ENCODE measurements at regions not wholly inside any gene's neighbourhood (a gene's known extent, or its start where the extent isn't known, plus 50 kb on each side); places are given as distances from the start of the nearest gene placed in this dataset.

GRCh38 chr2:52940101-52940500, 827.5 kb upstream of the CHAC2 start:
- no peak for DNase-seq

GRCh38 chr2:52939250-52939649, 828.4 kb upstream of the CHAC2 start:
- no peak for DNase-seq

DNA sequence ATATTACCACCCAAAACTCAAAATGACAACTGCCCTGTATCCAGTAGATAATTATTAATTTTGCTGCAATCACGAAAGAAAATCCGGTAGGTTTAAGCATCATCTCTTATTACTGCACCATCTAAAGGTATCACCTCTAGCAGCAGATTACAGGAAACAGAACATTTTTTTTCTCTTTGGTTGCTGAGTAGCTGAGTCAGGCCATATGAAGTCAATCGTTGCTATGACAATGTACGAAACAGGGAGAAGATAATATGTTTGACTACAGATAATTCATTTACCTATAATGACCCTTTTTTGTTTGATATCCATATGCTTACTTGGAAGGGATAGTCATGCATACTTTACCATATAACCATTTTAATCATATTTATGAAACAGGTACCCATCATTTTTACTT, 831.6 kb upstream of the CHAC2 start:
- DNase-seq: no peak

- no peak for DNase-seq
These were observed 832.5 kb upstream of the CHAC2 start for GRCh38 chr2:52934920-52935640.

GRCh38 chr2:52934323-52934898, 833.2 kb upstream of the CHAC2 start:
- DNase-seq: no peak

DNA sequence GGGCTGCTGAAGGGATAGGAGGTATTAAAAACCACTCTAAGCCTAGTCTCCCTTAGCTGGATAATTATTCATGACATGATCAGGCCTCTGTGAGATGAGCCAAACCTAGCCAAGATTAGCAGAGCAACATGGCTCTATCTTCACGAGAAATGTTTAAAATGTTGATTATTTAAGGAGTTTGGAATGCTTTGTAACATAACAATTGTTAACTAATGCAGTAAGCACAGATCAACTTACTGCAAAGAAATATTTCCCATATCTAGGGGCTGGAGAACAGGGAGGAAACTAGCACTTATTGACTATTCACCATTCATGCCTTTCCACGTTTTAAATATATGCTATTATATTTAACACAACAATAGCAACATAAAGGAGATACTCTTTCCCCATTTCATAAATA, 833.7 kb upstream of the CHAC2 start:
- DNase-seq: no peak

DNA sequence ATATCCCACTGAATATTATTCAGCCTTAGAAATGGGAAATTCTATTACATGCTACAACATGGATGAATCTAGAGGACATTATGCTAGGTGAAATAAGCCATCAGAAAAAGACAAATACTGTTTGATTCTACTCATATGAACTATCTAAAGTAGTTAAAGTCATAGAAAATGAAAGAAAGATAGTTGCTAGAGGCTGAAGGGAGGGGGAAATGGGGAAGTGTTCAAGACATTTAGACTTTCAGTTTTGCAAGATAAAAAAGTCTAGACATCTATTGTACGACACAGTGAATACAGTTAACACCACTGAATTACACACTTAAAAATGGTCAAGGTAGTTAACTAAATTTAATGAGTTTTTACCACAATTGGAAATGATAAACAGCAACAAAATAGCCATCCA, 835.9 kb upstream of the CHAC2 start:
- DNase-seq: no peak

- DNase-seq: no peak
These were observed 838.2 kb upstream of the CHAC2 start for GRCh38 chr2:52929412-52929811.

- no peak for DNase-seq
These were observed 847.9 kb upstream of the CHAC2 start for GRCh38 chr2:52919673-52920072.

GRCh38 chr2:52918551-52918950, 849.1 kb upstream of the CHAC2 start:
- no peak for DNase-seq

GRCh38 chr2:52916981-52917380, 850.6 kb upstream of the CHAC2 start:
- DNase-seq: no peak

DNA sequence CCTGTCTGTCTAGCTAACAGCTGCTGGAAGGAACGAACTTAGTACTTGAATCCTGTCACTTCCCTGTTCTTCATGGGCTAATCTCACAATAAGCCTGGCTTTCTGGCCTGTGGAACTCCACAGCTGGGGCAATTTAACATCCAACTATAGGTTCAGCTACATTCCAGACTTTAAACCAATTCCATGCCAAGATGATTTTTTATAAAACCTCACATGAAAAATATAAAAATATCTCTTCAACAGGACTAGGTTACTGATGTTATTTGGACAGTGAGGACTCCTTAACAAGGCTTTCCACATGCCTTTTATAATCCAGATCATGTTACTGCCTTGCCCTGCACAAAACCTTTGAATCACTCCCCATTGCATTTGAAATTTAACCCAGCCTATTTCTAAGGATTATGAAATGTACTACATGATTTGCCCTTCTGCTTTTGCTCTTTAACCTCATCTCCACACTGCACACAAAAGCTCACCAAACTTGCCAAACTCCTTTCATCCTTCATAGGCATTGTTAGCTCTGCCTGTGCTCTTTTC, 863.2 kb upstream of the CHAC2 start:
- DNase-seq: no peak

DNA sequence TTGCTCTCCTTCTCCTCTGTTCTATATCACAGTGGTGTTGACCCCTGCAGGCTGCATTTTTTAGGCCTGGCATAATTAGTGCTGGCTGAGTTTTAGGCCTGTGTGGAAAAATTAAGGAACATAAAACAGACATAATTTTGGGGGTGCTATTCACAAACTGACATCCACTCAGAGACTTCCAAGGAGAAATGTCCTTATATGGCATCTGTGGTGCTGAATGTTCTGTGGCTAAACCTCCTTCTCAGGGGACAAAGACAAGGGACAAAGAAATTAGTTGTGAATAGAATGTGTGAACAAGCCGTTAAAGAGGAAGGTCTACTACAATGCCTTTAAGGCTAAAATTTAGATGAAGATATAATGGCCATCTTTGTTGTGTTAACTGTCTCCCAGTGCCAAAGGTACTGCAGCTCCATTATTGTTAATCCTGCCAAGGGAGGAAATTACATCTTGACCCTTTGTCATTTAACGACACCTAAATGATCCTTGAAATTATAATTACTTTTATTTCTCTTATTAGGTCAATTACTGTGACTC, 870.0 kb upstream of the CHAC2 start:
- DNase-seq: no peak

DNA sequence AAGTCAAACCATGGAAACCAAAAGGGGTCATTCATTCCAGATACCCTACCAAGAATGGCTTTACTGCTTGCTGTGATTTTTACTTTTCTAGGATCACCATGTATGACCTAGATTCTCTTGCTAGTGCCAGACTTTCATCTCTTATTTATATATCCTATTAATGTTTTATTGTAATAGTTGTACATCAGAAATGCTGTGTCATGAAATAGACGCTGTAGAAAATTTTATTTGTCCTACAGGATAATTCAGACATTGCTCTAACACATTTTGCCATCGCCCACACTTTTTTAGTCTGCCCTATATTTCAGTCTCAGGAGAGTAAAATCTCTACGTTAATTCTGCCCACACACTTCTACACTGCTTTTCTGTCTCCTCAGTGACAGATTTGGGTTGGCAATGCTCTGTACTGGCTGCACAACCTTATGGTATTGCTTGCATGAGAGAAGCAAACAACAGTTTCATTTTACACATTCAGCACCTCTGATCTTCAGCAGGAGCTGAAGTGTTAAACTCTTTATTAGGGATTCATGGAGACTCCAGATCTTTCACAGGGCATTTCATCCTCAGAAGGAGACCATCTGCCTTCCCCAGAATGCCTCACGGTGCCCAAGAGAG, 871.8 kb upstream of the CHAC2 start:
- DNase-seq: no peak

DNA sequence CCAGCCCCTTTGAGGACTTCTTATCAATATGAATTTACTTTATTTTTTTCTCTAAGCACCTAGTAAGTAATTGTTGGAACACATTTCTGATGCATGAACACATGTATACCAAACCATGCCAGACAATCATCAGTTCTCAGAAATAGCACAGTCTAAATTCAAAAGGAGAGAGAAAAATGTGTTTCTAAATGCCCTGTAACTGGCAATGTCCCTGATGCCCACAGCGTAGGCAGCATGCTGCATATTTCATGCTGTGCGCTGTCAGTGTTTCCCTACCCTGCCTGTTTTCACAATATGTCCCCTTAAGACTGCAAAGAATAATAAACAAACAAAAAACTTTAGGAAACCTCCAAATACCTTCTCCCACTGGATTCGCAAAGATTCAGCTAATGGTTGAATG, 881.0 kb upstream of the CHAC2 start:
- no peak for DNase-seq

GRCh38 chr2:52884761-52885352, 882.7 kb upstream of the CHAC2 start:
- DNase-seq: no peak

- DNase-seq: no peak
These were observed 884.6 kb upstream of the CHAC2 start for GRCh38 chr2:52882974-52883373.

GRCh38 chr2:52881606-52882005, 886.0 kb upstream of the CHAC2 start:
- no peak for DNase-seq

- DNase-seq: no peak
These were observed 886.7 kb upstream of the CHAC2 start for GRCh38 chr2:52880872-52881271.

GRCh38 chr2:52879561-52879960, 888.0 kb upstream of the CHAC2 start:
- no peak for DNase-seq

- no peak for DNase-seq
These were observed 889.9 kb upstream of the CHAC2 start for GRCh38 chr2:52877703-52878102.

DNA sequence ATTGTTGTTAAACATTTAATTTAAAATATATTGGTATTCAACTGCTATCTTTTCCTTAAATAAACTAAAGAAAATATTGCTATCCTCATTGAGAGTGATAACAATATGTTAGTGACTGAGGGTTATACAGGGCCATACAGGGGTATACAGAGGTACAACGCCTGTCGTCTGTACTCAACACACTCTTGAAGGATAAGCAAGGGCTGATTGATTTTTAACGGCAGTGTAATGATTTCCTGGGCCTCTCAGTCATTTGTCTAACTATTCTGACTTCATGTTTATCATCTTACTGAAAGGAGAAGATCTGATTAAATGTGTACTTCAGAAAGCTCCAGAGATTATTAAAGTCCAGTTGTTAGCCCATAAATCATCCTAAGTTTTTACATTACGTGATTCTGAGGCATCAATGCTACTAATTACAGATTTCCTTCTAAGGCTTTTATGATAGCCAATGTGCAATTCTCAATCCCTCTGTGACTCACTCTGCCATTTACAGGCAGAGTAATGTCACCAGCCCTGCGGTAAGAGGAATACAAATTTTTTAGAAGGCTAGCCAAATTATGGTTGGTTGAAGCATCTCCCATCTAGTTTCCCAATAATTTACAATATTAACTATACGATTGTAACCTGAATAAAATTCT, 893.0 kb upstream of the CHAC2 start:
- DNase-seq: no peak
